Parathyroid adenoma (tissue), 2 donors: ENCODE measurements at regions not wholly inside any gene's neighbourhood (a gene's known extent, or its start where the extent isn't known, plus 50 kb on each side); places are given as distances from the start of the nearest gene placed in this dataset.

Source experiments
- H2AFZ ChIP-seq: fragments of 300-600 bp; sonication (generic); one replicate; pipeline ENCODE4 v1.7.0; 2017; ENCODE audit warnings: antibody characterized with exemption, mild to moderate bottlenecking
- H3K27ac ChIP-seq: fragments of 300-600 bp; sonication (generic); one replicate; pipeline ENCODE4 v1.7.0; 2017
- H3K27me3 ChIP-seq: fragments of 300-600 bp; sonication (generic); one replicate; pipeline ENCODE4 v1.7.0; 2017; ENCODE audit warnings: low read length; ENCODE audit not compliant: control insufficient read depth, insufficient read depth
- H3K36me3 ChIP-seq: fragments of 300-600 bp; sonication (generic); one replicate; pipeline ENCODE4 v1.7.0; 2017; ENCODE audit warnings: low read length; ENCODE audit not compliant: control insufficient read depth, insufficient read depth
- H3K4me1 ChIP-seq: fragments of 300-600 bp; sonication (generic); one replicate; pipeline ENCODE4 v1.7.0; 2017; ENCODE audit warnings: control low read depth
- H3K4me2 ChIP-seq: fragments of 300-600 bp; sonication (generic); one replicate; pipeline ENCODE4 v1.7.0; 2017; ENCODE audit warnings: low read length
- H3K4me3 ChIP-seq: fragments of 300-600 bp; sonication (generic); one replicate; pipeline ENCODE4 v1.7.0; 2017; ENCODE audit warnings: low read depth, low read length
- H3K79me2 ChIP-seq: fragments of 300-600 bp; sonication (generic); one replicate; pipeline ENCODE4 v1.7.0; 2017; ENCODE audit warnings: control low read depth
- H3K9ac ChIP-seq: fragments of 300-600 bp; sonication (generic); one replicate; pipeline ENCODE4 v1.7.0; 2017; ENCODE audit warnings: mild to moderate bottlenecking
- H3K9me3 ChIP-seq: fragments of 300-600 bp; sonication (generic); one replicate; pipeline ENCODE4 v1.7.0; 2017; ENCODE audit warnings: low read length; ENCODE audit not compliant: control insufficient read depth
- TF ChIP-seq, protein P1 (sequence below): fragments of 300-600 bp; sonication (generic); IDR thresholded peaks from one replicate; pipeline ENCODE4 v1.7.0; 2017; ENCODE audit warnings: antibody characterized with exemption, mild to moderate bottlenecking
- donor health status: primary hyperparathyroidism.

DNA sequence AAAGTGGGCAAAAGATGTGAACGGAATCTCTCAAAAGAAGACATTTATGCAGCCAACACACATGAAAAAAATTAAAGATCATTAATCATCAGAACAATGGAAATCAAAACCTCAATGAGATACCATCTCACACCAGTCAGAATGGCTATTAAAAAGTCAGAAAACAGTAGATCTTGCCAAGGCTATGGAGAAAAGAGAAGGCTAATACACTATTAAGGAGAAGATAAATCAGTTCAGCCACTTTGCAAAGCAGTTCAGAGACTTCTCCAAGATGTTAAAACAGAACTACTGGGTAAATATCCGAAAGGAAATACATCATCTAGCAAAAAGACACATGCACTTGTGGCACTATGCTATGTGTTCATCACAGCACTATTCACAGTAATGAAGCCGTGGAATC lies 388.2 kb upstream of the LUZP2 start:
- Histone ChIP-seq H3K36me3 (no peaks in the 10 kb centered on the region), H2AFZ (no peak overlapping the region), H3K4me3 (no peak overlapping the region), H3K27ac (no peak overlapping the region), H3K27me3 (no peaks in the 10 kb centered on the region), H3K9ac (no peak overlapping the region), H3K4me2 (no peak overlapping the region), H3K79me2 (no peaks in the 10 kb centered on the region), H3K9me3 (no peaks in the 10 kb centered on the region), H3K4me1 (no peaks in the 10 kb centered on the region)
- TF ChIP-seq, protein P1, sequence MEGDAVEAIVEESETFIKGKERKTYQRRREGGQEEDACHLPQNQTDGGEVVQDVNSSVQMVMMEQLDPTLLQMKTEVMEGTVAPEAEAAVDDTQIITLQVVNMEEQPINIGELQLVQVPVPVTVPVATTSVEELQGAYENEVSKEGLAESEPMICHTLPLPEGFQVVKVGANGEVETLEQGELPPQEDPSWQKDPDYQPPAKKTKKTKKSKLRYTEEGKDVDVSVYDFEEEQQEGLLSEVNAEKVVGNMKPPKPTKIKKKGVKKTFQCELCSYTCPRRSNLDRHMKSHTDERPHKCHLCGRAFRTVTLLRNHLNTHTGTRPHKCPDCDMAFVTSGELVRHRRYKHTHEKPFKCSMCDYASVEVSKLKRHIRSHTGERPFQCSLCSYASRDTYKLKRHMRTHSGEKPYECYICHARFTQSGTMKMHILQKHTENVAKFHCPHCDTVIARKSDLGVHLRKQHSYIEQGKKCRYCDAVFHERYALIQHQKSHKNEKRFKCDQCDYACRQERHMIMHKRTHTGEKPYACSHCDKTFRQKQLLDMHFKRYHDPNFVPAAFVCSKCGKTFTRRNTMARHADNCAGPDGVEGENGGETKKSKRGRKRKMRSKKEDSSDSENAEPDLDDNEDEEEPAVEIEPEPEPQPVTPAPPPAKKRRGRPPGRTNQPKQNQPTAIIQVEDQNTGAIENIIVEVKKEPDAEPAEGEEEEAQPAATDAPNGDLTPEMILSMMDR = no peak

DNA sequence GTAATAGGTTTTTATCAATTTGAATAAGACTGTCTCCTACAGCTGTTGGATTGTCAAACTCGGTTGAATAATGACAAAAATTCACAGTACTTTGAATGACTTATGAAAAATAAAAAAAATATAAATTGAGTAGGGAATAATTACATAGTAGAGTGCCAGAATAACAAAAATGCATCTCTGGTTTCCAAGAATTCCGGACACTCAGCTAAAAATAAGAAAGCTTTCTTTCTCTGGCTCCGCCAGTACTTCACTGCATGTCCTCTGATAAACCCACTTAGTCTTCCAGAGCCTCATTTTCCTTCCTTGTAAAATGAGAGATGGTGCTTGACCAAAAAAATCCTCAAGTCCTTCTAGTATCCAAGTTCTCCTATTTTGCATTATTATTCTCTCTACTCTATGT lies 374.6 kb upstream of the LUZP2 start:
- Histone ChIP-seq H3K36me3 (no peaks in the 10 kb centered on the region), H3K4me3 (no peak overlapping the region), H3K4me1 (no peaks in the 10 kb centered on the region), H3K9ac (no peak overlapping the region), H2AFZ (no peak overlapping the region), H3K79me2 (no peaks in the 10 kb centered on the region), H3K9me3 (no peaks in the 10 kb centered on the region), H3K27ac (no peak overlapping the region), H3K4me2 (no peak overlapping the region), H3K27me3 (no peaks in the 10 kb centered on the region)
- TF ChIP-seq, protein P1 = no peak

DNA sequence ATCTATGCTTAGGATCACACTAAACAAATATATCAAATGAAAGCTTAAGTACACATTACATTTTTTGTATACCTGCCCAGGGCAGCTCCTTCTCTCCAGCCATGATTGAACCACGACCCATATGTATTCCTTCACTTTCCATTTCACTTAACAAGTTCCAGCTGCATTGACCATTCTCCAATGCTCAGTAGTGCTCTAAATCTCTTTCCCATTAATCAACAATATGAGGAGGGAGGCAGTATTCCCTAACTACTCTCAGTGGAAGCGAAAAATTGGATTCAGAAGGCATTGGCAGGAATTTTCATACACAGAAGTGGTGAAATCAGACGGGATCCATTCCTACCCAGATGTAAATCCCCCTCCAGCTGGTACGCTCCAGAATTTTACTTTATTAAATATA lies 372.0 kb upstream of the LUZP2 start:
- H3K27ac ChIP-seq = no peak overlapping the region
- H3K79me2 ChIP-seq = no peaks in the 10 kb centered on the region
- H3K4me1 ChIP-seq = no peaks in the 10 kb centered on the region
- H3K27me3 ChIP-seq = no peaks in the 10 kb centered on the region
- no peak overlapping the region for H3K4me3 ChIP-seq
- no peak overlapping the region for H3K9ac ChIP-seq
- H3K4me2 ChIP-seq = no peak overlapping the region
- no peak overlapping the region for H2AFZ ChIP-seq
- TF ChIP-seq, protein P1 = no peak
- H3K36me3 ChIP-seq = no peaks in the 10 kb centered on the region
- no peaks in the 10 kb centered on the region for H3K9me3 ChIP-seq

DNA sequence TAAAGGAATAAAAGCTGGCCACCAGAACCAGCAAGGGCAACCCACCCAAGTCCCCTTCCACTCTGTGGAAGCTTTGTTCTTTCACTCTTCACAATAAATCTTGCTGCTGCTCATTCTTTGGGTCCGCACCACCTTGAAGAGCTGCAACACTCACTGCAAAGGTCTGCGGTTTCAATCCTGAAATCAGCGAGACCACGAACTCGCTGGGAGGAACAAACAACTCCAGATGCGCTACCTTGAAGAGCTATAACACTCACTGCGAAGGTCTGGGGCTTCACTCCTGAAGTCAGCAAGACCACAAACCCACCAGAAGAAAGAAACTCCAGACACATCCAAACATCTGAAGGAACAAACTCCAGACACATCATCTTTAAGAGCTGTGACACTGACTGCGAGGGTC lies 365.2 kb upstream of the LUZP2 start:
- Histone ChIP-seq H3K79me2 (no peaks in the 10 kb centered on the region), H3K9me3 (no peaks in the 10 kb centered on the region), H3K36me3 (no peaks in the 10 kb centered on the region), H3K27ac (no peak overlapping the region), H3K4me1 (no peaks in the 10 kb centered on the region), H2AFZ (no peak overlapping the region), H3K27me3 (no peaks in the 10 kb centered on the region), H3K4me3 (no peak overlapping the region), H3K9ac (no peak overlapping the region), H3K4me2 (no peak overlapping the region)
- TF ChIP-seq, protein P1 = no peak

DNA sequence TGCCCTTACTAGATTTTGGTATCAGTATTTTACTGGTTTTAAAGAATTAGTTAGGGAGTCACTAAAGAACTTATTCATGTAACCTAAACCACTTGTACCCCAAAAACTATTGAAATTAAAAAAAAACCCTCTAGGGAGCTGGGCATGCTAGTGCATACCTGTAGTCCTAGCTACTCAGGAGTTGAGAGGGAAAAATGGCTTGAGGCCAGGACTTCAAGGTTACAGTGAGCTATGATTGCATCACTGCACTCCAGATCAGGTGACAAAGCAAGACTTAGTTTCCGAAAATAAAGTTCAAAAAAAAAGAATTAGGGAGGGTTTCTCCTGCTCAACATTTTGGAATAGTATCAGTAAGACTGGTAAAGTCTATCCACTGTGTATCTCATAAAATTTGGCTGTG lies 364.4 kb upstream of the LUZP2 start:
- H3K4me3 ChIP-seq = no peak overlapping the region
- no peaks in the 10 kb centered on the region for H3K36me3 ChIP-seq

More for the DNA sequence above, 364.4 kb upstream of the LUZP2 start:
- Histone ChIP-seq H3K9ac (no peak overlapping the region), H3K79me2 (no peaks in the 10 kb centered on the region), H2AFZ (no peak overlapping the region), H3K27me3 (no peaks in the 10 kb centered on the region), H3K9me3 (no peaks in the 10 kb centered on the region), H3K4me1 (no peaks in the 10 kb centered on the region), H3K4me2 (no peak overlapping the region), H3K27ac (no peak overlapping the region)
- TF ChIP-seq, protein P1 = no peak
